ENCODE measurements at regions not wholly inside any gene's neighbourhood (a gene's known extent, or its start where the extent isn't known, plus 50 kb on each side); places are given as distances from the start of the nearest gene placed in this dataset.

- DNase-seq = no peak
These were observed 1029.5 kb upstream of the NR2F2 start for GRCh38 chr15:95300958-95301357.

GRCh38 chr15:95302206-95302605 lies 1028.3 kb upstream of the NR2F2 start:
- DNase-seq = no peak

GRCh38 chr15:95302809-95303208 lies 1027.7 kb upstream of the NR2F2 start:
- DNase-seq = no peak

- DNase-seq = no peak
These were observed 1026.8 kb upstream of the NR2F2 start for GRCh38 chr15:95303713-95304112.

GRCh38 chr15:95304151-95304946 lies 1026.2 kb upstream of the NR2F2 start:
- DNase-seq = no peak

- no peak for DNase-seq
These were observed 1025.5 kb upstream of the NR2F2 start for GRCh38 chr15:95304947-95305400.

GRCh38 chr15:95307115-95307514 lies 1023.4 kb upstream of the NR2F2 start:
- no peak for DNase-seq

- no peak for DNase-seq
These were observed 1011.3 kb upstream of the NR2F2 start for GRCh38 chr15:95319242-95319641.

- no peak for DNase-seq
These were observed 1006.7 kb upstream of the NR2F2 start for GRCh38 chr15:95323796-95324195.

GRCh38 chr15:95324656-95325055 lies 1005.8 kb upstream of the NR2F2 start:
- DNase-seq = no peak

- no peak for DNase-seq
These were observed 1004.6 kb upstream of the NR2F2 start for GRCh38 chr15:95325763-95326404.

GRCh38 chr15:95326431-95327182 lies 1003.9 kb upstream of the NR2F2 start:
- no peak for DNase-seq

GRCh38 chr15:95327183-95327525 lies 1003.3 kb upstream of the NR2F2 start:
- DNase-seq = no peak

GRCh38 chr15:95327661-95328060 lies 1002.8 kb upstream of the NR2F2 start:
- DNase-seq = no peak

- no peak for DNase-seq
These were observed 1001.9 kb upstream of the NR2F2 start for GRCh38 chr15:95328559-95328958.

GRCh38 chr15:95329362-95329761 lies 1001.1 kb upstream of the NR2F2 start:
- DNase-seq = no peak

- no peak for DNase-seq
These were observed 988.8 kb upstream of the NR2F2 start for GRCh38 chr15:95341686-95342085.

GRCh38 chr15:95345867-95346266 lies 984.6 kb upstream of the NR2F2 start:
- no peak for DNase-seq

- no peak for DNase-seq
These were observed 983.6 kb upstream of the NR2F2 start for GRCh38 chr15:95346721-95347475.

- no peak for DNase-seq
These were observed 982.7 kb upstream of the NR2F2 start for GRCh38 chr15:95347837-95348236.

- no peak for DNase-seq
These were observed 979.6 kb upstream of the NR2F2 start for GRCh38 chr15:95350908-95351307.

GRCh38 chr15:95352631-95353187 lies 977.8 kb upstream of the NR2F2 start:
- no peak for DNase-seq

- no peak for DNase-seq
These were observed 977.0 kb upstream of the NR2F2 start for GRCh38 chr15:95353512-95353911.
